ENCODE measurements at regions not wholly inside any gene's neighbourhood (a gene's known extent, or its start where the extent isn't known, plus 50 kb on each side); places are given as distances from the start of the nearest gene placed in this dataset.

DNA sequence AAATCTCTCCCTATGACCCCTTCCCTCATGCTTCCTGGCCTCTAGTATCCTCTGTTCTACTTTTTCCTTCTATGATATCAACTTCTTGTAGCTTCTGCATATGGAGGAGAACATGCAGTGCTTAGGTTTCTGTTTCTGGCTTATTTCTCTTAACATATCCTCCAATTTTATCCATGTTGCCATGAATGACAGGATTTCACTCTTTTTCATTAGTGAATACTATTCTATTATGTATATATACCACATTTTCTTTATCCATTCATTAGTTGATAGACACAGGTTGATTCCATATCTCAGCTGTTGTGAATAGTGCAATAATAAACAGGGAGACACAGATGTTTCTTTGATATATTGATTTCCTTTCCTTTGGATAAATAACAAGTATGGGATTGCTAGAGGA is 123.3 kb upstream of the SESN3 start:
- TF ChIP-seq CTCF (IDR thresholded peaks at IDR 0.05 in 8 of 11, conservative IDR thresholded peaks at IDR 0.05 in 3 of 11) (no peak), POLR2AphosphoS5 (IDR thresholded peaks at IDR 0.05) (no peak), POLR2A (IDR thresholded peaks at IDR 0.05) (no peak)

Data from spleen (tissue), 7 donors.